Hepatocyte (in vitro differentiated cells): ENCODE measurements at regions not wholly inside any gene's neighbourhood (a gene's known extent, or its start where the extent isn't known, plus 50 kb on each side); places are given as distances from the start of the nearest gene placed in this dataset. TPM values are rescaled to one million over a fixed set of nuclear protein-coding genes. Genes with fewer than 3 reads are reported as not detected.

ENCODE experiments used
- DNase-seq: peaks from one replicate; pipeline ENCODE4 v3.0.0-alpha.2; 2016; ENCODE audit warnings: low spot score
- H2AFZ ChIP-seq: fragments of 200-600 bp; sonication (generic); 2 replicates; pipeline ENCODE4 v1.6.0; 2016; ENCODE audit warnings: antibody characterized with exemption, mild to moderate bottlenecking
- H3K27ac ChIP-seq: fragments of 200-600 bp; sonication (generic); 2 replicates; pipeline ENCODE4 v1.5.1; 2016; ENCODE audit warnings: mild to moderate bottlenecking
- H3K27me3 ChIP-seq: fragments of 200-600 bp; sonication (generic); 2 replicates; pipeline ENCODE4 v1.6.1; 2016
- H3K36me3 ChIP-seq: fragments of 200-600 bp; sonication (generic); replicated peaks from 2 replicates; pipeline ENCODE4 v1.5.1; 2016; ENCODE audit warnings: low read depth; ENCODE audit not compliant: insufficient read depth
- H3K4me1 ChIP-seq: fragments of 200-600 bp; sonication (generic); 2 replicates; pipeline ENCODE4 v1.5.1; 2016; ENCODE audit warnings: mild to moderate bottlenecking, moderate library complexity; ENCODE audit not compliant: insufficient read depth
- H3K4me2 ChIP-seq: fragments of 200-600 bp; sonication (generic); 2 replicates; pipeline ENCODE4 v1.6.0; 2016
- H3K4me3 ChIP-seq: fragments of 200-600 bp; sonication (generic); 2 replicates; pipeline ENCODE4 v1.5.1; 2016; ENCODE audit warnings: mild to moderate bottlenecking
- H3K79me2 ChIP-seq: fragments of 200-600 bp; sonication (generic); 2 replicates; pipeline ENCODE4 v1.6.0; 2017; ENCODE audit warnings: mild to moderate bottlenecking
- H3K9me2 ChIP-seq: fragments of 200-600 bp; sonication (generic); replicated peaks from 2 replicates; pipeline ENCODE4 v1.6.0; 2017; ENCODE audit warnings: mild to moderate bottlenecking; ENCODE audit not compliant: insufficient read depth
- H3K9me3 ChIP-seq: fragments of 200-600 bp; sonication (generic); 2 replicates; pipeline ENCODE4 v1.5.1; 2016; ENCODE audit warnings: low read depth, mild to moderate bottlenecking
- H4K20me1 ChIP-seq: fragments of 200-600 bp; sonication (generic); 2 replicates; pipeline ENCODE4 v1.6.0; 2016; ENCODE audit warnings: mild to moderate bottlenecking; ENCODE audit not compliant: insufficient read depth, poor library complexity, severe bottlenecking
- EZH2 ChIP-seq: fragments of 200-600 bp; sonication (generic); IDR thresholded peaks from 2 replicates; pipeline ENCODE4 v1.6.1; 2016; ENCODE audit warnings: antibody characterized with exemption, mild to moderate bottlenecking, borderline replicate concordance
- EZH2phosphoT487 ChIP-seq: fragments of 200-600 bp; sonication (generic); IDR thresholded peaks from one replicate; pipeline ENCODE4 v1.6.1; 2018; ENCODE audit warnings: antibody characterized with exemption, mild to moderate bottlenecking, low read depth, moderate library complexity; ENCODE audit not compliant: unreplicated experiment, severe bottlenecking
- WGBS: methylation state at CpG from one replicate; pipeline ENCODE4 v1.1.6; 2016; ENCODE audit warnings: low lambda C conversion rate; ENCODE audit errors: missing lambda C conversion rate; 5-methylcytosine and 5-hydroxymethylcytosine counted together
- small RNA-seq: library from RNA; depleted of rRNA; stranded (forward); fragments of <200 nt; gene quantifications from one replicate; pipeline ENCODE3, GENCODE V24; 2014
- TF ChIP-seq, protein P1 (sequence below): fragments of 200-600 bp; sonication (generic); IDR thresholded peaks from 2 replicates; pipeline ENCODE4 v1.5.1; 2016; ENCODE audit warnings: antibody characterized with exemption, mild to moderate bottlenecking; ENCODE audit not compliant: poor library complexity

GRCh38 chr5:1933364-1934055, 50.8 kb upstream of the IRX4 start:
- Histone ChIP-seq H4K20me1 (no peaks in the 10 kb centered on the region), H3K4me2 (no peak overlapping the region), H3K36me3 (no peaks in the 10 kb centered on the region), H3K9me3 (no peaks in the 10 kb centered on the region), H3K27ac (no peak overlapping the region), H3K4me1 (peaks cover 13% of the 10 kb centered on the region), H3K79me2 (no peaks in the 10 kb centered on the region), H3K9me2 (no peaks in the 10 kb centered on the region), H3K4me3 (no peak overlapping the region), H2AFZ (no peak overlapping the region), H3K27me3 (peaks cover 33% of the 10 kb centered on the region)
- DNase-seq = no peak
- TF ChIP-seq, protein P1, sequence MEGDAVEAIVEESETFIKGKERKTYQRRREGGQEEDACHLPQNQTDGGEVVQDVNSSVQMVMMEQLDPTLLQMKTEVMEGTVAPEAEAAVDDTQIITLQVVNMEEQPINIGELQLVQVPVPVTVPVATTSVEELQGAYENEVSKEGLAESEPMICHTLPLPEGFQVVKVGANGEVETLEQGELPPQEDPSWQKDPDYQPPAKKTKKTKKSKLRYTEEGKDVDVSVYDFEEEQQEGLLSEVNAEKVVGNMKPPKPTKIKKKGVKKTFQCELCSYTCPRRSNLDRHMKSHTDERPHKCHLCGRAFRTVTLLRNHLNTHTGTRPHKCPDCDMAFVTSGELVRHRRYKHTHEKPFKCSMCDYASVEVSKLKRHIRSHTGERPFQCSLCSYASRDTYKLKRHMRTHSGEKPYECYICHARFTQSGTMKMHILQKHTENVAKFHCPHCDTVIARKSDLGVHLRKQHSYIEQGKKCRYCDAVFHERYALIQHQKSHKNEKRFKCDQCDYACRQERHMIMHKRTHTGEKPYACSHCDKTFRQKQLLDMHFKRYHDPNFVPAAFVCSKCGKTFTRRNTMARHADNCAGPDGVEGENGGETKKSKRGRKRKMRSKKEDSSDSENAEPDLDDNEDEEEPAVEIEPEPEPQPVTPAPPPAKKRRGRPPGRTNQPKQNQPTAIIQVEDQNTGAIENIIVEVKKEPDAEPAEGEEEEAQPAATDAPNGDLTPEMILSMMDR = no peak
- TF ChIP-seq EZH2phosphoT487 (no peak), EZH2 (no peak)
- WGBS = 90% methylated on average over 14 of the region's 14 CpGs

Small RNA genes lying in the stretch of these regions (small RNA-seq; reads per million reads assigned to genes)
- gene AC092266.1 (not detected), gene RF00019 (not detected)
